ENCODE measurements at regions not wholly inside any gene's neighbourhood (a gene's known extent, or its start where the extent isn't known, plus 50 kb on each side); places are given as distances from the start of the nearest gene placed in this dataset.

GRCh38 chr13:81302677-81303076 is 961.8 kb upstream of the SPRY2 start:
- TF ChIP-seq CTCF (IDR thresholded peaks at IDR 0.05) (no peak), POLR2A (IDR thresholded peaks at IDR 0.05) (no peak)
